Effector CD4-positive, alpha-beta T cell (primary cell): ENCODE measurements at regions not wholly inside any gene's neighbourhood (a gene's known extent, or its start where the extent isn't known, plus 50 kb on each side); places are given as distances from the start of the nearest gene placed in this dataset.
"Not testable (repeated sequence)": the region's sequence is repeated elsewhere in the genome, so short reads cannot be mapped to it uniquely, and the experiment has no call there.

ENCODE experiments used
- DNase-seq: peaks from one replicate; pipeline ENCODE4 v3.0.0-alpha.2; 2020

GRCh38 chr20:53872081-53872541 lies 198.3 kb downstream of the BCAS1 start:
- no peak for DNase-seq

GRCh38 chr20:53871541-53871940 lies 198.9 kb downstream of the BCAS1 start:
- no peak for DNase-seq

- no peak for DNase-seq
These were observed 199.7 kb downstream of the BCAS1 start for GRCh38 chr20:53870426-53871315.

GRCh38 chr20:53869466-53870258 lies 200.7 kb downstream of the BCAS1 start:
- DNase-seq = peak; percentile 57

- DNase-seq = no peak
These were observed 202.5 kb downstream of the BCAS1 start for GRCh38 chr20:53867741-53868351.

- DNase-seq = no peak
These were observed 203.3 kb downstream of the BCAS1 start for GRCh38 chr20:53866794-53867740.

- DNase-seq = no peak
These were observed 204.2 kb downstream of the BCAS1 start for GRCh38 chr20:53865901-53866793.

- DNase-seq = not testable (repeated sequence)
These were observed 205.4 kb downstream of the BCAS1 start for GRCh38 chr20:53864765-53865683.

GRCh38 chr20:53863923-53864641 lies 206.3 kb downstream of the BCAS1 start:
- not testable (repeated sequence) for DNase-seq

- not testable (repeated sequence) for DNase-seq
These were observed 206.9 kb downstream of the BCAS1 start for GRCh38 chr20:53863535-53863922.

GRCh38 chr20:53863039-53863438 lies 207.4 kb downstream of the BCAS1 start:
- not testable (repeated sequence) for DNase-seq

GRCh38 chr20:53862490-53862889 lies 207.9 kb downstream of the BCAS1 start:
- DNase-seq = not testable (repeated sequence)

GRCh38 chr20:53862136-53862397 lies 208.3 kb downstream of the BCAS1 start:
- DNase-seq = not testable (repeated sequence)

GRCh38 chr20:53859684-53860083 lies 210.7 kb downstream of the BCAS1 start:
- no peak for DNase-seq

GRCh38 chr20:53859009-53859408 lies 211.4 kb downstream of the BCAS1 start:
- DNase-seq = not testable (repeated sequence)

GRCh38 chr20:53858516-53858915 lies 211.9 kb downstream of the BCAS1 start:
- DNase-seq = not testable (repeated sequence)

- DNase-seq = no peak
These were observed 212.6 kb downstream of the BCAS1 start for GRCh38 chr20:53857723-53858236.

- DNase-seq = no peak
These were observed 213.8 kb downstream of the BCAS1 start for GRCh38 chr20:53856300-53857295.
